ENCODE measurements at regions not wholly inside any gene's neighbourhood (a gene's known extent, or its start where the extent isn't known, plus 50 kb on each side); places are given as distances from the start of the nearest gene placed in this dataset.
"Not testable (repeated sequence)": the region's sequence is repeated elsewhere in the genome, so short reads cannot be mapped to it uniquely, and the experiment has no call there.

GRCh38 chr15:38849046-38849445 lies 284.4 kb upstream of the RASGRP1 start:
- Histone ChIP-seq H3K4me3 (no peak overlapping the region), H3K27me3 (ENCODE audit: insufficient read depth in 3 of 3, low read length in 2 of 3) (no peaks in the 10 kb centered on the region), H3K9me3 (no peaks in the 10 kb centered on the region), H3K4me1 (no peaks in the 10 kb centered on the region), H3K36me3 (ENCODE audit: insufficient read depth in 1 of 2, low read depth in 1 of 2) (no peaks in the 10 kb centered on the region), H3K27ac (no peak overlapping the region)
- DNase-seq (no peak), ATAC-seq (no peak)
- intact Hi-C loops (cut with DNase I) = loop anchor here in 1 of 2 donors (10.0 kb wide), 1 partner anchor 1584 kb away; no protein-coding TSS in a partner anchor
- TF ChIP-seq CTCF (IDR thresholded peaks at IDR 0.05) = no peak
- 0 to 42% (median 29%) methylated on average over 1 of the region's 1 CpG for WGBS, 3 donors

GRCh38 chr15:38852188-38852587 lies 287.6 kb upstream of the RASGRP1 start:
- H3K9me3 ChIP-seq; intact Hi-C loops (cut with DNase I); H3K27ac ChIP-seq; DNase-seq; H3K27me3 ChIP-seq (ENCODE audit: insufficient read depth in 3 of 3, low read length in 2 of 3); H3K4me1 ChIP-seq; H3K36me3 ChIP-seq (ENCODE audit: insufficient read depth in 1 of 2, low read depth in 1 of 2); ATAC-seq; H3K4me3 ChIP-seq: not testable (repeated sequence)
- WGBS, 3 donors = no CpG with 5 or more reads among the region's 1 CpG

GRCh38 chr15:38853608-38854007 lies 289.0 kb upstream of the RASGRP1 start:
- no peak for TF ChIP-seq CTCF (IDR thresholded peaks at IDR 0.05)
- intact Hi-C loops (cut with DNase I) = no loop called here
- ATAC-seq (no peak), DNase-seq (no peak)
- Histone ChIP-seq H3K36me3 (ENCODE audit: insufficient read depth in 1 of 2, low read depth in 1 of 2) (no peaks in the 10 kb centered on the region), H3K4me3 (no peak overlapping the region), H3K9me3 (no peaks in the 10 kb centered on the region), H3K27ac (no peak overlapping the region), H3K4me1 (no peaks in the 10 kb centered on the region), H3K27me3 (ENCODE audit: insufficient read depth in 3 of 3, low read length in 2 of 3) (peaks cover 0 to 4% (median 0%) of the 10 kb centered on the region in 3 donors)
- 41 to 65% (median 63%) methylated on average over 1 of the region's 1 CpG for WGBS, 3 donors

DNA sequence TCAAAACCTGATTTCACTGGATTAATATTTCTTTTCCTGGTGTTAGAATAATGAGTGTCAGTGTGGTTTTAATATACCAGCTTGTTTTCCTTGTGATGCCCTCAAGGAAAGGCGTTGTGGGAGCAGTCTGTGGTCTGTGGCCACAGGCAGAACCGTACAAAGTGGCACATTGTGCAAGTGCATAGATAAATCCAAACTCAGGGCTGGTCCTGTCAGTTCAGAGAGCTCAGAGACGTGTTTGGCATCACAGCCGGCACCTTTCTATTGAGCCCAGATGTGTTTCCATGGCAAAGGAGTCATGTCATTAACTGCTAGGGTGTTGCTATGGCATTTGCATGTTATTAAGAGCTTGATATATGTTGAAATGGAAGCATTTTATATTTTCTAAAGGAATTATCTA lies 289.9 kb upstream of the RASGRP1 start:
- Histone ChIP-seq H3K27me3 (ENCODE audit: insufficient read depth in 3 of 3, low read length in 2 of 3) (peaks cover 0 to 4% (median 0%) of the 10 kb centered on the region in 3 donors), H3K4me3 (no peak overlapping the region), H3K4me1 (no peaks in the 10 kb centered on the region), H3K9me3 (no peaks in the 10 kb centered on the region), H3K27ac (no peak overlapping the region), H3K36me3 (ENCODE audit: insufficient read depth in 1 of 2, low read depth in 1 of 2) (no peaks in the 10 kb centered on the region)
- ATAC-seq = no peak
- no peak for DNase-seq
- 60 to 64% (median 62%) methylated on average over 4 of the region's 4 CpGs for WGBS, 3 donors
- no peak for TF ChIP-seq CTCF (IDR thresholded peaks at IDR 0.05)
- intact Hi-C loops (cut with DNase I) = no loop called here

DNA sequence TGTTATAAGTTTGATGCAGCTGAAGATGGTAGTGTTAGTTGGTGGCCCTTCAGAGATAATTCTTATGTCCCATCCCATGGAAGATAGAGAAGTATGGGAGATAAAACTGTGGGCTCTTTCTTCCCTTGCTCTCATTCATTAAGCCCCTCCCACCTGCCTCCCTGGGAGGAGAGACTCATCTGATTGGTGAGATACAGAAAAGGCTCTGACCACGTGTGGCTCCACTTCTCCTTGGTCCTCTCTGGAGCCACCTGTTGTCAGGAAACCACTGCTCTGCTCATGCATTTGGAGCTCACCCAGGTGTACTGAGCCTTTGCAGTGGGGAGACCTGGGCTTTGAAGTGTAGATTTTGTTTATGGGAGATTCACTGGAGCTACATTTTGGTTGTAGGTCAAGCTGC lies 293.2 kb upstream of the RASGRP1 start:
- H3K36me3 ChIP-seq (ENCODE audit: insufficient read depth in 1 of 2, low read depth in 1 of 2) = no peaks in the 10 kb centered on the region
- peaks cover 0 to 4% (median 0%) of the 10 kb centered on the region in 3 donors for H3K27me3 ChIP-seq (ENCODE audit: insufficient read depth in 3 of 3, low read length in 2 of 3)
- no peak for ATAC-seq
- no peak overlapping the region for H3K27ac ChIP-seq
- H3K4me3 ChIP-seq = no peak overlapping the region
- H3K9me3 ChIP-seq = no peaks in the 10 kb centered on the region
- WGBS, 3 donors = 20 to 42% (median 35%) methylated on average over 1 of the region's 1 CpG
- intact Hi-C loops (cut with DNase I) = no loop called here
- no peaks in the 10 kb centered on the region for H3K4me1 ChIP-seq
- no peak for TF ChIP-seq CTCF (IDR thresholded peaks at IDR 0.05)
- no peak for DNase-seq
